HG03159 (cell line): ENCODE measurements at regions not wholly inside any gene's neighbourhood (a gene's known extent, or its start where the extent isn't known, plus 50 kb on each side); places are given as distances from the start of the nearest gene placed in this dataset.

Experiments used
- ATAC-seq: cut with Tn5 transposase; IDR thresholded peaks from one replicate; pipeline ENCODE4 v1.9.1; 2021; ENCODE audit warnings: mild to moderate bottlenecking, moderate library complexity; ENCODE audit not compliant: unreplicated experiment

DNA sequence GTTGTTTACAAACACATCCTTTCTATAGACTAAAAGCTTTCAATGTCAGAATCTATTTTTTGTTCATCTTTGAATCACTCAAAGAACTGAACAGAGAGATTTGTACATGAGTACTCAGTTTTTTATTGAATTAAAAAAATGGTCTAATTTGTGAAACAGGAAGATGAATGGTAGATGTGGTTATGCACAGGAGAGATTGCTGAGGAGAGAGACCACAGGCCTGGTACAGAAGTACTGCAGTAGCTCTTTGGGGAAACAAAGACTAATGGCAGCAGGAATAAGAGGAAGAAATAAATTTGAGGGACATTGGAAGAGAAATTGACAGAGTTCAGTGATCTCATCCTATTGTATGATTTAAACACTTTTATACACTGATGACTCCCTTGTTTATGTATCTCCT, 222.0 kb upstream of the ARGLU1 start:
- no peak for ATAC-seq

DNA sequence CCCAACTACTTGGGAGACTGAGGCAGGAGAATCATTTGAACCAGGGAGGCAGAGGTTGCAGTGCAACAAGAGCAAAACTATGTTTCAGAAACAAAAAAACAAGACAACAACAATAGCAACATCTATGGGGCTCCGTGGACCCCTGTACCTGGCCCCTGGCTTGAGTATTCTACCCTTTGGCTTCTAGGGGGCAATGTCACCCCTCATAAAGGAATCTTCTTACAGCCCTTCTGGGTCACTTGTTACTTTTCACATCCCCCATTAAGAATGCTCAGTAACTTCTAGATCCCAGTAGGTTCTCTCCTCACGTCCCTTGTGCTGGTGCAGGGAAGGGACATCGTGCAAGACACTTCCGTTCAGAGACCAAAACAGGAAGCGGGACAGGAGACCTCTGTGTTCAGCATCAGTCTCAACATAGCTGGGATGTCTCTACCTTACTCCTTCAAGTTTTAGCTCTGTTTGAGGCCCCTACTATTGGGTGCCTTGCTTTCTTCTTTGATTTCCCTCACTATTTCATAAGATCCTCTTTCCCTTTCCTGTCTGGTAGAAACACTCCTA, 218.1 kb upstream of the ARGLU1 start:
- no peak for ATAC-seq

DNA sequence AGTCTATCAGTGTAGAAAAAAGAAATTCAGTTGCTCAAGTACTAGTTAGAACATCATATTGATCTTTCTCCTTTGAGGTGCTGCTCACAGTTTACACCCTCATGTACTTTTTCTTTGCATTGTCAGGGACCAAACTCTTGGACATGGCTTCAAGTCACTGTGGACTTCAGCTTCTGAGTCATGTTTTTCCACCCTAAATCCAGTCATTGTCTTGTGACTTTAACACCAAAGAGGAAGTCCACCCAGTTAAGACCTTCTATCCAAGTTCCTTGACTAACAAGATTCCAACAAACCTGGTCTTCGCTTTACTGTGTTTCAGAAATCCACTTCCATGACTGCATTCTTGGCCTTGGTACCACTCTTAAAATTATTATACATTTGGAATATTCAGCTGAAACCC, 206.7 kb upstream of the ARGLU1 start:
- no peak for ATAC-seq

DNA sequence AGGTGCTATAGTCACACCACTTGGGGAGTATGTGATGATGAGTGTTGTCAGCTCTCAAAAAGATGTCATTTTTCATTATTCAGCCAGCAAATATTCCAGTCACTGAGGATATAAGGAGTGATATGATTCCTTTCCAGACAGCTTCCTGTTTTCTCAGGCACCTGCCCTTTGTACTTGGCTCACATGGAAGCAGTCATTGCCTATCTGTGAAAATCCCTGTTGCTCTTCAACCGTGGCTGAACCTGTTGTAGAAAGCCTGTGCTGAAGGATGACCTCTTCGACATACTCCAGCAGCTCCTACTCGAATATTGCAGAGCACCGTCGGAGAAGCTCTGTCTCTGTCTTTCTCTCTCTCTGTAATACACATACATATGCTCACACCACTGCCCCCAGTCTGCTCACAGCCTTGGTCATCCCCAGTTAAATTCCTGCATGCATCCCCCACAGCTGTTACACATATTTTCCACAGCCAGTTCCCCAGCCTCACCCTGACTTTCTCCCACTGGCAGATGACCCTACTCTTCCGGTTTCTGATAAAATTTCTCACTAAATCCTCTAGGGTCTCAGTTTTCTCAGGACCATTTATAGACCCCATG, 204.2 kb upstream of the ARGLU1 start:
- ATAC-seq: no peak

DNA sequence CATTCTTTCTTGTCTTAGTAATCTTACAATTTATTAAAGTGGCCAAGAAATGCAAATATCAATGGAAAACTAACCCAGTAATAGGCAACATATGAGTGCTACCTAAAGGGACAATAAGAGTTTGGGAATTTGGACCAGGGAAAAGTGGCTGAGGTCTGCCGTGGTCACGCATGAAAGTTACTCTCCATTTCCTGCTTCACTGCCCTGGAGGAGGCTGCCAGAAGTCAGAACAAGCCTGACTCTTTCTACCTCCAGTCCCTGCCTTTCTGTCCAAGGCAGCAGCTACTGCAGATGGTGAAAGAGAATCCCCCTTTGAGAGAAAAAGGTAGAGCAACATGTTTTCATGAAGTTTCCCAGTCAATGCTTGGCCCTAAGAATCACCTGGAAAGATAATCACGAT, 201.1 kb upstream of the ARGLU1 start:
- no peak for ATAC-seq

DNA sequence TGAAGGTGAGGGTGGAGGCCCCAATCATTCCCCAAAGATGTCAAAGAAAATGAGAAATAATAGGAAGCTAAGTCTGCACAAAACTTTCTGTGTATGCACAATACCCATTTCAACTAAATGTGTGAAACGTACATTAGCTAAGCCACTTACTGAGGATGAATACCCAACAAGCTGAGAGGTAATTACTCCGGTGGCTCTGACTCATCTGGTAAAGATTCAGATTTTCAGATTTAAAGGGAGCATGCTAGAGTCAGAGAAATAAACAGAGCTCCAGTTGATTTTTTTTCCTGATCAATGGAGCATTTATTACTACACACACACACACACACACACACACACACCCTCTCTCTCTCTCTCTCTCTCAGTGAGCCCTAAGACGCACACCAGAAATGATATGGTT, 194.8 kb upstream of the ARGLU1 start:
- ATAC-seq: no peak

DNA sequence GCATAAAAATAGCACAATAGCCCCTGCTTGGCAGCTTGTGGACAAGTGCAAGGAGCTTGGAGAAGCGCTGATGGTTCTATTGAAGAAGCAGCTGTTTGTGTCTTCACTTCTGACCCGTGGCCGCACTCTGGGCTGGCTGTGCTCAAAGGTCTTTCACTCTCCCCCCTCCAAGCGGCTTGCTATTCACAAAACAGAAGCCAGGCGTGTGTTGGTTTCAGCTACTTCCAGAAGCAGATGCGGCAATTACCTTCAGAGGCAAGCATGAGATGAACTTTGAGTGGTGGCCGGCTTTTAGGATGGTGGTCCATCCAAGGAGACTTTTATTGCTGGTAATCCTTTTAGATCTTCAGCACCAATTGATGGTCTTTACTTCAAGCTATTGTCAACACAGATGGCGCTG, 188.5 kb upstream of the ARGLU1 start:
- ATAC-seq: no peak

DNA sequence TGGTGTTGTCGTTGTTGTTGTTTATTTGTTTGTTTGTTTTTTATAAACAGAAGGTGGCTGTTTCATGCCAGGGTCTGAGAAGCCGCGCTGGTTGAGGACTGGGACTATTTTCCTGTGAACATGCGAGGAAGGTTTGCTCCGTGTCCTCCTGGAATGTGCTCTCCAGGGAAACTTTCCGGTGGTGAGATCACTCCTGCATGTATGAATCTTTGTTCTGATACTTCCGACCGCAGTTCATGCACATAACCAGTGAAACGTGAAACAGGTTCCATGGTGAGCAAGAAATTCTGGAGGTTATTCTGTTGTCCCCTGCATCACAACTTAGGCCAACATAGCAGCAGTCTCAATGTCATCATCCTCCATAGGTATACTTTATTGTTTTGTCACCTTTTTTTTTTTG, 187.6 kb upstream of the ARGLU1 start:
- no peak for ATAC-seq

DNA sequence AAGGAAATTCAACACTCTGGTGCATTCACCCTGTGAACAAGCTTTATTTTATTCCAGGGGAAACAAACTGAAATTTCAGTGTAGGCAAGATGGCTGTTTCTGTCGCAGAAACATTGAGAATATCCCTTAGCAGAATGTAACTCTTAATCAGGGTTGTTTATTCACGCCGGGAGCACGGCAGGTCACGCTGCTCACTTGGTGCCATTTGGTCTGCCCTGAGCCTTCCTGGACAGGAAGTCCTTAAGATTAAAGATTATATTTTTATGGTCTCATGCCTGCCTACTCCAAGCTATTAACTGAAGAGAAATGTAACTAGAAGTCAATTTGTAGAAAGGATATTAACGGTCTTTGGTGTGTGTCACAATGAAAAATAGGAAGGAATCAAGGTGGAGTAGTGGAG, 185.3 kb upstream of the ARGLU1 start:
- no peak for ATAC-seq

DNA sequence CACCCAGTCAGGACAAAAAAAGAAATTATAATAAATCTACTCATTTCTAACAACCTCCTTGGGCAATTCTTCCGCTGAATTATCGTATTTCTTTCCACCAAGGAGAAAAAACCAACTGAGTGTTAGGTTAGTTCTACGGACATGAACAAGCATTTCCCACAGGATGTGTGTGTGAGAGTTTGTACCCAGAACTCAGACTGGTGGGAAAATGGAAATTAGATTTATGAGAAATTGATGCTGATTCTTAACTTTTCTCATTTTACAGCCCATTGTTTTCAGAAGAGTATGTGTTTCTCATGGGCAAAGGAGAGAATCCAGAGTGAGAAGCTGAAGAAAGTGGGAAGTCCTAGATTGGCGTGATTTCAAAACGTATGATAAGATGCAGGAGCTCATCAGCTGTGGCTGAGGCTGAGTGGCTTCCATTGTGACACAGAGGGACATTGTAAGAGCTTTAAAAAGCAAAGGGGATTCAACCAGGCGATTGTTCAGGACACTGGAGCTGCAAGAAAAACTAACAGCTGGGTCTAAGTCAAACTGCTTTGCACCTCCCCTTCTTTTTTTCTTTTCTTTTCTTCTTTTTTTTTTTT, 184.7 kb upstream of the ARGLU1 start:
- ATAC-seq: no peak

DNA sequence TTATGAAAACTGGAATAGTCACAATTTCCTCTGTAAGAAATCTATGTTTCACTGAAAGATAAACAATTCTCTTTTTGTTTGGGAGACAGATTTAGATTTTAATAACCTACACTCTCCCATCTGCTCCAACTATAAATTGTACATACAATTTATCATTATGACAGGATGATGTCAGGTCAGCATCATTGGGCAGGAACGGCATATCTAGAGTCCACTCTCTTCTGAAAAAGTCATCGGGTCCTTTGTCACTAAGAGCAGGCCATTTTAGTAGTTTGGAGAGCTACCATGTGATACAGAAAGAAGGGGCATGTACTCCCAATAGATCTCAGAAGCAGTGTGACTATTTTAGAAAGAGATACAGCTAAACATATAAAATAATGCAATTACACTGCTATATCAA, 180.8 kb upstream of the ARGLU1 start:
- ATAC-seq: no peak

DNA sequence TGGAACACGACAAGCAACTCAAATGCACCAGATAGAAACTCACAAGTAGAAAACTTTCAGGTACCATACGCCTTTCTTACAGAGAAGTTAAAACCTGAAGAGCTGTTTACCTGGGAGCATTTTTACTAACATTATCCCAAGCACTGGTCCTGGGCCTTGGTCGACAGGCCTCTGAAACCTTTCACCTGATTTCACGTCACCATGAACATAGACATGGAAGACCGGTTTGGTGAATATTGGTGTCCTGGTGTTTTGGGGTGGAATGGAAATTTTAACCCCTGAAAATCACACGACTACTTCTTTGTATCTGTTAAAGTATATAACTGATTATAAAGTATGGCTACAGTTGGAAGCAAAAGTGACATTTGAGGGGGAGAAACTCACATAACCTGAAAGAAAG, 176.6 kb upstream of the ARGLU1 start:
- ATAC-seq: no peak

DNA sequence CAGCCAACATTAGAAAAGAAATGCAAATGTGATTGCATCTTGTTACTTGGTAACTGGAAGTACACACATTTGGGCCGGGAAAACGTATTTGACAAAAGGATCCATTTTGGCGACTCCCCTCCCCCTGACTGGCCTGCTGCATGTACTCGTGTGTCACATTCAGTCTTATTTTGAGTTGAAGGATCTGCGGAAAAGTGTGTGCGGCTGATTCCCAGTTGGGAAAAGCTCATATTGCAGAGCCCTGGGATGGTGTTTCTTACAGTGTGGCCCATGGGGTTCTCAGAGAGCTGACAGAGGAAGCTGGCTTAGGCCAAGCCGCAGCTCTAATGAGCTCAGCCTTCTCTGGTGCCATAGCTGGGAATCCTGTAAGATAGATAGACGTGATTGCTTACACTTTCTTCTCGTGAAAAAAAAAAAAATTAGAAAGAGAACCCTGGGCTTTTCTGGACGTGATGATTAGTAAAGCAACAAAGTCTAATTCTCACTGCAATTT, 170.3 kb upstream of the ARGLU1 start:
- no peak for ATAC-seq

DNA sequence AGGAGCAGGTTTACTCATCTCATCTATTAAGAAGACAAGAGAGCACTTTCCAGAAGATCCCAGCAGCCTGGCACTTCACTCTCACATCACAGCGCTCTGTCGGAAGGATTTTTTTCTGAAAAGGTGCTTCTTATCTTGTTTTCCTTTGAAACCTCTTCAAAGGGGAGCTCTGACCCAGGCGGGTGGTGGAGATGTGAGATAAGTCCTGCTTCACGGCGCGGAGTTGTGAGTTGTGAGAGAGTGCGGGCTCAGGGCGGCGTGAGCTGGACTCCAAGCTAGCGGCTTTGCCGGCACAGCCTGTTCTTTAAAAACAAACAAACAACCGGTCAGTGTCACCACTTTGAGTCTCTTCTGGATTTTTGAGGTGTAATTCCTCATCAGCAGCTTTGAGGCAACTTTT, 169.0 kb upstream of the ARGLU1 start:
- ATAC-seq: no peak

DNA sequence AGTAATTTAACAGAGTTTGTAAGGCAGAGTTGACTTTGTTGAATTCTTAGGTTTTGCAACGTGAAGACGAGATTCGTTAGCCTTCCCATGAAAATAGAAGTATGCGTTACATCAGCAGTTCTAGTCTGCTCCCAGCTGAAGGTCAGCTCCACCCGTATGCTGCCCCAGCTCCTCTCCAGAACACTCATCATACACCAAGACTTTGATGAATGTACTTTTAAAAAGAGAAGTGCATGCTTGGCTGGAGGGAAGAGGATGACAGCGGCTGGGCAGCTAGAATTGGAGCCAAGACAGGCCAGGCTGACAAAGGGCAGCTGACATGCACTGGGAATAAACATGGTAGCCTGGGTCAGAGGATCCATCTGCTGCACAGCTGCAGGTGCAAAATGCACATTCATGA, 166.3 kb upstream of the ARGLU1 start:
- no peak for ATAC-seq

DNA sequence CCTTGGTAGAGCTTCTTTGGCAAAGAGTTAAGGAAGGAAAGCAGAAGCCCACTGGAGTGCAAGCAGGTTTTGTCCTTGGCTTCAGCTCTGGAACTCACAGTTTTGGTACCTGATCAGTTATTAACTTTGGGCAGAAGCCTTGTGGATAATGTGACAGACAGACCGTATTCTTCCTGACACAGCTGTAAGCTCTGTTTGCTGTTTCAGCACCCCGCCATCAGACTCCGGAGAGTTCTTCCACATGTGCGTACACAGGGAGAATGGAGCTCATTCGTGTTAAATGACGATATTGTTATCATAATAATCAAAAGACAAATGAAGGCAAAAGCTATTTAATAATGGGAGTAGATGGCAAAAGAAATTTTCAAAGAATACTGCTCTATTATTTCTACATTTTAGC, 155.1 kb upstream of the ARGLU1 start:
- ATAC-seq: no peak

DNA sequence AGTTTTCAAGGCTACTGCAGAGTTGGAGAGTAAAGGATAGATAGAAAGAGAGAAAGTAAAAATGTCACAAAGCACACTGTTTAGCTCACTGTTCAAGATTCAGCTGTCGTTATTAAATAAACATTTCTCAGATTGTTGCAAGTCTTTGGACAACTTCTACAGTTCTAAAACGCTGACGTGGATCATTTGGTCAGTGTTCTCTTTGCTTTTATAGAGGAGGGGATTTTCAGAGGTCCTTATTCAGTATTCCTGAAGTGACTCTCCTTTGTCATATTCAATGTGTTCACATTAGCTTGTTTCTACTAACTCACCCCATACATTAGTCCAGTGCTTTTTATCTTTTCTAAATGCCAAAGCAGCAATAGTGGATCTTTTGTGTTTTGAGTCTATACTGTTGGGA, 154.7 kb upstream of the ARGLU1 start:
- ATAC-seq: no peak

DNA sequence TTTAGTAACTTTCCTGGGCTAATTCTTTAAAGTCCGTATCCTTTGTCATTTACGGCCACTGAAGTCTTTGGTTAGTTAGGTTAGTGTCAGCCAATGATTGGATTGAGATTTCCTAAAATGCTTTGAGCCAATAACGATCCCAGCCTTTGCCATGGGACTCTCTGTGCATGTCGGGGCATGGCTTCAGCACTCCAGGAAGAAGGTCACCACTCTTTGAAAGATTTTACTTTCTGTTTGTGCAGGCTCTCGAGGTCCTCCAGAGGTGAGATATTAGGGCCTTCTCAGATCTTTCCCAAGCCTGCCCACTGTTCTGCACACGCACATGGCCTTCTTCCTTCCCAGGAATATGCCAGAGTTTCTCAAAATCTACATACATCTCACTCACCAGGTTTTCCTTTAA, 153.7 kb upstream of the ARGLU1 start:
- ATAC-seq: no peak

DNA sequence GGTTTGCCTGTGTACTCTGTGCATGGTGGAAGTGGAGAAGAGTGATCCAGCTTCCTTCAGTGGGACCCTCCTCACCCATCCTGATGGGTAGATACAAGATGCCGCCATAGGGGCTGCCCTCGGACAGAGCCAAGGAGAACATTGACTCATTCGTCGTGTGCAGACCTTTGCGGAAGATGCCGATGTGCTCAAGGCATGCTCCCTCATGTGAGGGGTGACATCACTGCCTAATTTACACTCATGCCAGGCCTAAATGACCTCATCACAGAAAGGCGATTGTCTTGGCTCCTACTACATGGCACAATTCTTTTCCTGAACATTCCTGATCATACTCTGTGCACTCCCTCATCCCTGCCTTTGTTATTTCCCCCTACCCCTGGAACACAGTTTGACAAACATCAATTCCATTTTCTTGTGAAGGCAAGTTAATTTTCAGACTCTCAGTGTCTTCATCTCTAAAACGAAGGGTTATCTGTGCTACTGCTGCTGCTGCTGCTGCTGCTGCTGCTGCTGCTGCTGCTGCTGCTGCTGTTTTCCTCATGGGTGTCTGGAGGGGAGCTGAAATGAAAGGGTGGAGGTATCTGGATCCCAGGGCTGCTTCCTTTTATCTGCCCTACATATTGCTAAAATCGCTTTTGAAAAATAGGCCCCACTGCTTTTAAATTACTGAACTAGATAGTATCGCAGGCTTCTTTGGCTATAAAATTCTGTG, 146.5 kb upstream of the ARGLU1 start:
- ATAC-seq: no peak

DNA sequence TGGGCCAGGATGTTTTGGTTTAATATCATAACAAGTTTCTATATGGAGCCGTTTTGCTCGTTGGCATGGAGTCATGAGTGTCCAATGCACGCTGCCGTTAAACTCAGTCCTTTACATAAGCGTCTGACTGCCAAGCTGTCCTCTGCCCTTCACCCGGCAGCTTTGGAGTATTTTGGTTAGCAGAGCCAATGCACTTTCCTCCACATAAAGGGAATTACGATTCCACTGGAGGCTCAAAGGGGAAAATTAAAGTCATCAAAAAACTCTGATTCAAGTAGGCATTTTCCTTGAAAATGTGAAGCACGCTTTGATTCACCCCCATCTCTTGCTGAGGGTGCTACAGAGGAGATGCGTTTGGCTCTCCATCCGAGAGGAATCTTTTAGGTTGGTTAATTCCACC, 144.4 kb upstream of the ARGLU1 start:
- ATAC-seq: no peak

DNA sequence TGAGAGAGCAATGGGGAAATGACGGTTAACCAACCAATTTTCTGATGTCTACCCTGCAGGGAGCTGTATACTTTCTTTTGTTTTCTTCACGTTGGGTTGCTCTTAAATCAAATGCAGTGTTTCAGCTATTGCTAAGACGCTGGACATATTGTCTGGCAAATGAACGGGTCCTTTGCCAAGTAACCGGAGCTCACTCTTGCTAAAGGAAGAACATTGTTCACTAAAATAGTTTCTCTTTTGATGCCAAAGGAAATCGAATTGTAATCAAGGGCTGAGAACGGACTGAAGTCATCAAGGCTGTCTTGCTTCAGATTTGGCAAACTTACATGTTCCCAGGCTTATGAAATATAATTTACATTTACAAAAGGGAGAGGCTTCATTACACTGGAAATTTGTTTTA, 142.3 kb upstream of the ARGLU1 start:
- no peak for ATAC-seq

DNA sequence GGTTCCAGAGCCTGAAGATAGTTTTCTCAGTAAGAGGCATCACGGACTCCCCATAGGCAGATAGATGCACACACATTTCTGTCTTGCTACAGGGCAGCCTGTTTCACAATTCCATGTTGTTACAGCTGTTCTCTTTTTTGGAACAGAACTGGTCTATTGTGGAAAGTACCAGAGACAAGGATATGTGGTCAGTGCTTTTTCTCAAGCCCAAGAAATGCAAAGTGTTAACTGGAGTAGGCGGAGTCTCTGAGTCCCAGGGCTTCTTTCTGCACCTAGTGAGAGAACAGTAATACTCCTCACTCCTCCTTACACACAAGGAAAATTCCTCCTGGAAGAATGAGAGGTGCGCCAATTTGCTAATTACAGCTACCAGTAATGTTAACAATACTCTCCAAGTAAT, 141.6 kb upstream of the ARGLU1 start:
- ATAC-seq: no peak
